Endothelial cell of hepatic sinusoid (primary cell): ENCODE measurements at regions not wholly inside any gene's neighbourhood (a gene's known extent, or its start where the extent isn't known, plus 50 kb on each side); places are given as distances from the start of the nearest gene placed in this dataset.

Experiments used
- in situ Hi-C: cut with HindIII; loops from 2 replicates; pipeline ENCODE4 v1.10.0; 2017; ENCODE audit warnings: low sequenced_read_pairs

- in situ Hi-C loops: no loop called here
These were observed 84.5 kb downstream of the RPL22L1 start for GRCh38 chr3:170785454-170785853.

- in situ Hi-C loops: no loop called here
These were observed 85.6 kb downstream of the RPL22L1 start for GRCh38 chr3:170784406-170784805.

- in situ Hi-C loops: no loop called here
These were observed 89.0 kb downstream of the RPL22L1 start for GRCh38 chr3:170780955-170781354.

- in situ Hi-C loops: no loop called here
These were observed 89.5 kb downstream of the RPL22L1 start for GRCh38 chr3:170780471-170780870.

GRCh38 chr3:170778240-170779217, 91.5 kb downstream of the RPL22L1 start:
- in situ Hi-C loops: no loop called here

- in situ Hi-C loops: no loop called here
These were observed 92.5 kb downstream of the RPL22L1 start for GRCh38 chr3:170777564-170777926.

- in situ Hi-C loops: no loop called here
These were observed 93.0 kb downstream of the RPL22L1 start for GRCh38 chr3:170776887-170777563.

- in situ Hi-C loops: no loop called here
These were observed 96.1 kb downstream of the RPL22L1 start for GRCh38 chr3:170773682-170774425.

- in situ Hi-C loops: no loop called here
These were observed 97.8 kb downstream of the RPL22L1 start for GRCh38 chr3:170772175-170772574.

GRCh38 chr3:170768334-170768801, 101.6 kb downstream of the RPL22L1 start:
- in situ Hi-C loops: no loop called here

- in situ Hi-C loops: no loop called here
These were observed 102.4 kb downstream of the RPL22L1 start for GRCh38 chr3:170767576-170767941.

GRCh38 chr3:170766823-170767575, 103.0 kb downstream of the RPL22L1 start:
- in situ Hi-C loops: no loop called here

GRCh38 chr3:170766253-170766652, 103.7 kb downstream of the RPL22L1 start:
- in situ Hi-C loops: no loop called here

GRCh38 chr3:170765419-170766078, 104.4 kb downstream of the RPL22L1 start:
- in situ Hi-C loops: no loop called here

GRCh38 chr3:170764017-170764416, 106.0 kb downstream of the RPL22L1 start:
- in situ Hi-C loops: no loop called here

GRCh38 chr3:170762064-170762463, 107.9 kb downstream of the RPL22L1 start:
- in situ Hi-C loops: no loop called here

GRCh38 chr3:170761103-170761502, 108.9 kb downstream of the RPL22L1 start:
- in situ Hi-C loops: no loop called here

- in situ Hi-C loops: no loop called here
These were observed 109.8 kb downstream of the RPL22L1 start for GRCh38 chr3:170760174-170760526.

GRCh38 chr3:170759511-170760173, 110.4 kb downstream of the RPL22L1 start:
- in situ Hi-C loops: no loop called here

- in situ Hi-C loops: no loop called here
These were observed 113.0 kb downstream of the RPL22L1 start for GRCh38 chr3:170757038-170757437.
